ENCODE measurements at regions not wholly inside any gene's neighbourhood (a gene's known extent, or its start where the extent isn't known, plus 50 kb on each side); places are given as distances from the start of the nearest gene placed in this dataset.
"Not testable (repeated sequence)": the region's sequence is repeated elsewhere in the genome, so short reads cannot be mapped to it uniquely, and the experiment has no call there.

DNA sequence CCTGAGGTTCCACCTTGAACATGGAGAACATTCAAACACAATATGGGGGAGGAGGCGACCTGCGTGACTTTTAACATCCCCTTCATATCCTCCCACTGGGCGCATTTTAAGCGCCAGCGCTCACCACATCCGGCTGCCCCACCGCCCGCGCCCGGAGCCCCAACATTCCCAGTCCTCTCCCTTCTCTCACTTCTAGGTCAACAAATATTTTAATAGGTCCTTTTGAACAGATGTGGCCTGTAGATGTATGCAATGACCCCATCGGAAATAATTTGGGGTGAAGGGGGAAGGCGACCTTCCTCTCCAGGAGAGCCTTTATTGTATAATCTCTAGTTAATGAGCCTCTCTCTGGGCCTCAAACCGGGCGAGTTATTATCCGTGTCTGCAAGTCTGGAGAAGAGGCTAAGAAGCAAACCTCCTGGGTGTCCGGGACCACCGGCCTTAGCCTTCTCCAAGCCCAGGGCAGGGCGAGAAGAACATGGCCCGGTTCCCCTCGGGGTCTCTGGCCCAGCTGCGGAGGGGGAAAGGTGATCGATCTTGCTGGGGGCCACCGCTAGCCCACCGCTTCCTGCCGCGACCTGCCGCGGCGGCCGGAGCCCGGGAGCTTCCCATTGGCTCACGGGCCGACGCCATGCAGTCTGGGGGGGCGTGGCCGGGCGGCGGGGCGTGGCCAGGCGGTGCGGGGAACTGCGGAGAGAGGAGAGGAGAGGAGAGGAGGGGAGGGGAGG is 83.2 kb upstream of the HMGA2 start:
- peak; percentile 10 for DNase-seq

GRCh38 chr12:65741656-65742017 is 82.6 kb upstream of the HMGA2 start:
- no peak for DNase-seq

DNA sequence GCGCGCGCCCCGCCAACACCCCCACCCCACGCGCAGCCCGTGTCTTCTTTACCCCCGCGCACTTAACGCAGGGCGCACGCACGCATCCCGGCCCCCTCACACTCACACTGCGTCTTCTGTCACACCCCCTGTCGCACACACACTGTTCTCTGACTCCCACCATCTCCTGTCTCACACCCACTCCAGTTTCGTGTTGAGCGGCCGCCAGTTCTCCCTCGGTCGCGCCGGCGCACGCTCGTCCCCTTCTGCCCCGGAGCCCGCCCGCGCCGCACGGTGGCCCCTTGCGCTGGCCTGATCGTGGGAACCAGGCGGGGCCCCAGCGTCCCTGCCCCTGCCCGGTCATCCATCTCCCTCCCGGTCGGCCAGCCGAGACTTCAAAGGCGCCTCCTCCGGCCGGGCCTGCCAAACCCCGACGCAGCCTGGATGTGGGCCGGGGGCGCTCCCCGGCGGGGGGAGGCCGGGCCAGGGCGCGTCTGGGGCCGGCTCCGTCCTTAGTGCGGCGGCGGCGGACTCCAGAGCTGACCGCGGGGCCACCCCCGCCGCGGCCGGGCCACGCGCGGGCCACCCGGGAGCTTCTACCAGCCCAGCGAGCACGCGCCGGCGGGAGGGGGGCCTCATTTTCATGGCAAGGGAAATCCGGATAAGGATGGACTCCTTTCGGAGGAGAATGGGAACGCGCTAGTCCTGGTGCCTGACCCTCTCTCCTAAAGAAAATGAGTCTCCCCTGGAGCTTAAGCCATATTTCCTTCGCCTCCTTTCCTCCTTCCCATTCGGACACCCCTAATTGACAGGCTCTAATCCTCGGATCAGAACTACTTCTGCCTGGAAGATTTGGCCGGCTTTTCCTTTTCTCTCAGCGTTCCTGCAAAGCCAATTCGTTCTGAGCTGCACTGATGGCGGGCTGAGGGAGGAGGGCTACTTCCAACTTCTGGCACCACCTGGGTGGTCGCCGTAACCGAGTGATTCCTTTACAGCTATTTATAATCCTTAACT is 82.0 kb upstream of the HMGA2 start:
- no peak for DNase-seq

DNA sequence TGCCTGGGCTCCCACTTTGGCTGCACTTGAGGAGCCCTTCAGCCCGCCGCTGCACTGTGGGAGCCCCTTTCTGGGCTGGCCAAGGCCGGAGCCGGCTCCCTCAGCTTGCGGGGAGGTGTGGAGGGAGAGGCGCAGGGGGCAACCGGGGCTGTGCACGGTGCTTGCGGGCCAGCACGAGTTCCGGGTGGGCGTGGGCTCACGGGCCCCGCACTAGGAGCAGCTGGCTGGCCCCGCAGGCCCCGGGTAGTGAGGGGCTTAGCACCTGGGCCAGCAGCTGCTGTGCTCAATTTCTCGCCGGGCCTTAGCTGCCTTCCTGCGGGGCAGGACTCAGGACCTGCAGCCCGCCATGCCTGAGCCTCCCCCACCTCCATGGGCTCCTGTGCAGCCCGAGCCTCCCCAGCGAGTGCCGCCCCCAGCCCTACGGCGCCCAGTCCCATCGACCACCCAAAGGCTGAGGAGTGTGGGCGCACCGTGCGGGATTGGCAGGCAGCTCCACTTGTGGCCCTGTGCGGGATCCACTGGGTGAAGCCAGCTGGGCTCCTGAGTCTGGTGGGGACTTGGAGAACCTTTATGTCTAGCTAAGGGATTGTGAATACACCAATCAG is 79.9 kb upstream of the HMGA2 start:
- DNase-seq, result not testable (repeated sequence)

DNA sequence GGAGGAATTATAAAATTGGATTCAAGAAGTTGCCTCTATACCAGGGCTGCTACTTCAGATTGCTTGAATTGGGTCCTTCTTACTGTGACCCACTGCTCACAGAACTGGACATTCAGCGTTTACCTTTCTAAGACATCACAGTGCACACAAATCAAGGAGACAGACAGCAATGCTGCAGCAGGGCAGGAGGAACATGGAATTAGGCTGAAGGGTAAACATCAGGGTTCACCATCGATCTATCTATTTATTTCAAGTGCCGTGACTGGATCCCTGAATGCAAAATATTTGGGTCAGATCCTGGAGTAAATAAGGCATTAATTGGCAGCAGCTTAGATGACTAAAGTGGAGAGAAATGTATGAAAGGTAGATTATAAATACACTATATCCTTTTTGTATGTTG is 76.9 kb upstream of the HMGA2 start:
- DNase-seq, result no peak

DNA sequence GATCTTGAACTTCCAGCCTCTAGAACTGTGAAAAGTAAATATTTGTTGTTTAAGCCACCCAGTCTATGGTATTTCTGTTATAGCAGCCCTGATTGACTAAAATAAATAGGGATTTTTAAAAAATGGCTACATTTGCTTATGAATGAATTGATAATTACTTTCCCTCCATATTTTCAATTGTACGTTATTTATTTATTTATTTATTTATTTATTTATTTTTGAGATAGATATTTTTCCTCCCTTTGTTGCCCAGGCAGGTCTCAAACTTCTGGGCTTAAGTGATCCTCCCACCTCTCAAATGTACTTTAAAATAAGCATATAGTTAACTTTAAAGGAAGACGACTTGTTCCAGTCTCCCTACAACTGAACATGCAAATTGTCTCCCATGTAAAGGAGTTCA is 76.0 kb upstream of the HMGA2 start:
- DNase-seq, result no peak

- DNase-seq, result no peak
These were observed 70.0 kb upstream of the HMGA2 start for GRCh38 chr12:65754290-65754689.

DNA sequence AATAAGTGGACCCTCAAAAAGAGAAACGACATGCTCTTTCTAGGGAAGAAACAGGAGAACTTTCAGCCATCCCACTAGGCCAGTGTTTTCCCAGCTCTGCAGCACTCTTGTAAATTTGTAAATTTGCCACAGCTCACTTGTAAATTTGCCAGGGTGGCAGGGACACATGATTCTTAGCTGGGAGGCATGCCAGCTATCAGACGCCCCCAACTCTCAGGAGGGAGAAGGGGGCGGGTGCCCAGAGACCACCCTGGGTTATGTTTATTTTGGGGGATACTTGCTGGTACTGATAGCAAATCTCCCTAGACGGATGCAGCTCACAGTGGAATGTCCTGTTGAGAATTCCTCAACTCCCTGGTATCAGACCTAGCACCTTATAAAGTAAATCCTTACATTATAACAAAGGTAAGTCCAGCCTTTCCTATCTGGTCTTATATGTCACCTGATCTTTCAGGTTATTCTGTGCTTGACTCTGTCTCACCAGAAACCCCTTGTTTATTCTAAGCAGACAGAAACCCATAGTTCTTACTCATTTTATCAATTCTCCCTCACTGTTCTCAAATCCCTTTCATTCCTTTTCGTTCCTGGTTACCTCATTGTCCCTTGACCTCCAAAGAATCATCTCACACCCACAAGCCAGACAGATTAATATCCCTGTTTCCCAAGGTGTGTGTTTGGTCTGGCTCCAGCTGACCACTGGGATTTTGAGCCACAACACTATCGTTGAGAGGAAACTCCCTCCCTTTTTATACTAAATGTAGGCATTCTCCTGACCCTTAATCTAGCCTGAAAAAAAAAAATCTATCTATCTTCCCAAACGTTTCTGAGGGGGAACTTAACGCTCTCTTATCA is 69.3 kb upstream of the HMGA2 start:
- no peak for DNase-seq

DNA sequence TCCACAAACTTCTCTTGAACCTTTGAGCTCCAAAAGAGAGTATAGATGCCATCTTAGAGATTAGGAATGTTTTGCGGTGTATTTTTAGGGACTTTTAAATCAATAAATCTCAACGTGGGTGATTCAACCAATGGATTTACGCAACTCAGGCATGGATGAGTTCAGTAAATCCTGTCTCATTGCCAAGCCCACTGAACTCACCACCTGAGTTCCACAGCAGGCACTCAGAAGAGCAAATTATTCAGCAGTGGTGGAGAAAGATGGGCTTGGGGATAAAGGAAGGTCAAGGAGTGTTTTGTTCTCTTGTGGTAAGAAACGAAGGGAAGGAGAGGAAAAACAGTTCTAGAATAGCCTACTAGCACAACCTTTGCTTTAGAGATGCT is 68.7 kb upstream of the HMGA2 start:
- no peak for DNase-seq

DNA sequence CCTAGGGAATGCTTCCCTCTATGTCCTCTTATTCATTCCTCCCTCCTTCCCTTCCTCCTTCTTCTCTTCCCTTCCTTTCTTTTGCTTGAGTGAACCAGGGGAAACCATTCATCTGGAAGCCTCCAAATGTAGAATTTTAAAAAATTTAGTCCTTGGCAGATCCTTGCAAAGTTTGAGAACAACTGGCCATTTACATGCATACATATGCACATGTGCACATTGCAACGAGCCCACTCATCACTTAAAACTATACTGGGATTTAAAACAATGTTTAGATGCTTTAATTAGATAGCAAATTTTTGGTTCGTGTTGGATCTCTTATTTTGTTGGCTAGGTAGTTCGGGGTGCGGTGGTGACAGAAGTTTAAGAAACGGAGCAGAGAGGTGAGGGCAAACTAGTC is 68.0 kb upstream of the HMGA2 start:
- DNase-seq, result no peak

DNA sequence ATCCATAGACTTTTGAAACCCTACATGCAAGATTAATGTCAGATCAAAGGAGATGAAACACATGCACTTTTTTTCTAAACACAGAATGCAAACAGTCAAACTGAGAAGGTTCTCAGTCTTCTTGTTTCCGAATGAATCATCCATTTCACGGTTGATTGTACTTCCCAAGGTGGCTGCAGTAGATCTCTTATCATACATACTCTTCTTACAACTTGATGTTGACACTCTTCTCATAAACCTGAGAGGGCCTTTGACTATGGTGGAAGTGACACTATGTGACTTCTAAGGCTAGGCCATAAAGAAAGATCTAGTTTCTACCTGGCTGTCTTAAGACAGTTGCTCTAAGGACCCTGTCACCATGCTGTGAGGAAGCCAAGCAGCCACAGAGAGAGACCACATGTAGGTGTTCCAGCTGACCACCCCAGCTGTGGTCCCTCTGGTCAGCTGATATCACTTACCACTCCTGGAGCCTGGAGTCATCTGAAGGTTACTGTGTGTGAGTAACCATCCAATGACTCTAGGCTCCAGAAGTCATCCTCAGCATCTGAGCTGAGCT is 67.2 kb upstream of the HMGA2 start:
- DNase-seq, result no peak

DNA sequence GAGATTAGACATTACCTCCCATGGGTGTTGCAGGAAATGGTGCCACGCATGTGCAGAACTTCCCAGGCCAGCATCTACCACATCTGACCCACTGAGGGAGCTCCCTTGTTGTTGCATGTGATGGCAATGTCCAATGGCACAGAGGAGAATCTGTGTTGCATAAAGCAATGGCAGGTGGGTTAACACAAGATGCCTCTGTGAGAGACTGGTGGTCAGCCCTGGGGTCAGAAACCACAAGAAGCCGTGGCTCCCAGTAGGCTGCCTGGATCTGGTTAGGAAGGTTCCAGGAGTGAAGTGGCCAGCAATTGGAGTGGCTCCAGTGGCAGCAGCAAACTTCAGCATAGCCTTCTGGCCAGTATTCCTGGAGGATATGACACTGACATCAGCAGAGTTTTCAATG is 65.9 kb upstream of the HMGA2 start:
- no peak for DNase-seq

DNA sequence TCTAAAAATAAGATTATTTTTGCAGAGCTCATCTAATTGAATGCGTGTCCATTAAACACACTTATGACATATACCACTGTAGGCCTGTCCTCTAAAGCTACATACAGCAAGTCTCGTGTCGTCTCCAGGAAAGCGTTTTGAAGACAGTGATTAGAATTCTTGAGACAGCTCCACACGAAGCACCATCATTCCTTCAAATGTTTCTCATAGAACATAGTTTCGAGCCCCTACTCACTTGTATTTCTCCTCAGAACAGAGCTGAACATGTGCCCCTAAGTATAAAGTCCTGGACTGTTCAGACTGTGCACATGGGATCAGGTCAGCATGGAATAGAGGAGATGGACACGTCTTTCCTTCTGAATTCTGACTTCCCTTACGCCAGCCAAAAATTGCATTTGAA is 64.5 kb upstream of the HMGA2 start:
- no peak for DNase-seq

DNA sequence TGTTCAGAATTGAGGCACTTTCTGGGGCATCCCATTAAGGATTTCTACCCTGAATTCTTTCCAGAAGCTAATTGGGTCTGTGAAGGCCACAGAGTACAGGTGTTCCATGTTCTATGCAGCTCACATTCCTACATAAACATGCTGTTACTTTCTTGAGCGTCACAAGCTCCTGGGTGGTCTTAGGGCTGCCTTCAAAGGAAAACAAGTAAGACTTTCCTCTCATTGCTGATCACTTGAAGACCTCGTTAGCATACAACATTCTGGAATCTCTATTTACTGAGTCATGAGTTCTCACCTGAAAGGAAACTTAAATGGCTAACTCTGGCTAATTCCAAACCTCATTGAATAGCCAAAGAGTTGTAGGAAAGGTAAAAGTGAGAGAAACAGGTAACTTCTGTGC is 63.0 kb upstream of the HMGA2 start:
- DNase-seq, result no peak

- no peak for DNase-seq
These were observed 60.0 kb upstream of the HMGA2 start for GRCh38 chr12:65764325-65764724.

- DNase-seq, result no peak
These were observed 58.9 kb upstream of the HMGA2 start for GRCh38 chr12:65765436-65765813.

- no peak for DNase-seq
These were observed 54.4 kb upstream of the HMGA2 start for GRCh38 chr12:65769880-65770279.

Measured in MV-4-11 (cell line).